HEK293T (cell line): ENCODE measurements at regions not wholly inside any gene's neighbourhood (a gene's known extent, or its start where the extent isn't known, plus 50 kb on each side); places are given as distances from the start of the nearest gene placed in this dataset.
"Not testable (repeated sequence)": the region's sequence is repeated elsewhere in the genome, so short reads cannot be mapped to it uniquely, and the experiment has no call there.

Experiments
- CTCF ChIA-PET: fragments of 350-600 bp; formaldehyde crosslinking; extraction: SDS; loops from one replicate; lab custom pipeline; 2021; ENCODE audit warnings: antibody characterized with exemption, inconsistent platforms; lab: Yijun Ruan, JAX
- POLR2A ChIA-PET: fragments of 350-600 bp; formaldehyde crosslinking; extraction: SDS; loops from one replicate; lab custom pipeline; 2020; ENCODE audit warnings: antibody characterized with exemption, inconsistent platforms; lab: Yijun Ruan, JAX
- DNase-seq: peaks from one replicate; pipeline ENCODE4 v3.0.0; 2012; ENCODE audit warnings: mixed read lengths; ENCODE audit errors: extremely low spot score
- ARNT ChIP-seq: fragments of 450-650 bp; IDR thresholded peaks from 2 replicates; pipeline ENCODE4 v1.6.1; 2017; ENCODE audit warnings: mild to moderate bottlenecking
- BHLHE40 ChIP-seq: fragments of 450-650 bp; IDR thresholded peaks from 2 replicates; pipeline ENCODE4 v1.6.1; 2016; ENCODE audit warnings: mild to moderate bottlenecking, moderate library complexity, borderline replicate concordance
- CTBP1 ChIP-seq: fragments of 450-650 bp; IDR thresholded peaks from 2 replicates; pipeline ENCODE4 v1.6.1; 2016; ENCODE audit warnings: borderline replicate concordance
- ELF4 ChIP-seq: fragments of 450-650 bp; IDR thresholded peaks from 2 replicates; pipeline ENCODE4 v1.6.1; 2017; ENCODE audit warnings: antibody characterized with exemption
- FOXA1 ChIP-seq: fragments of 450-650 bp; IDR thresholded peaks from 2 replicates; pipeline ENCODE4 v1.6.1; 2016; ENCODE audit warnings: mild to moderate bottlenecking
- FOXK2 ChIP-seq: fragments of 450-650 bp; IDR thresholded peaks from 2 replicates; pipeline ENCODE4 v1.6.1; 2016; ENCODE audit warnings: mild to moderate bottlenecking
- FOXM1 ChIP-seq: fragments of 450-650 bp; IDR thresholded peaks from 2 replicates; pipeline ENCODE4 v1.6.1; 2017; ENCODE audit warnings: mild to moderate bottlenecking, borderline replicate concordance
- HDGF ChIP-seq: fragments of 450-650 bp; IDR thresholded peaks from 2 replicates; pipeline ENCODE4 v1.6.1; 2017; ENCODE audit warnings: antibody characterized with exemption, borderline replicate concordance
- L3MBTL2 ChIP-seq: fragments of 450-650 bp; conservative IDR thresholded peaks from 2 replicates; pipeline ENCODE4 v1.6.1; 2016; ENCODE audit warnings: mild to moderate bottlenecking
- LEF1 ChIP-seq: fragments of 450-650 bp; IDR thresholded peaks from 2 replicates; pipeline ENCODE4 v1.6.1; 2017; ENCODE audit warnings: mild to moderate bottlenecking, borderline replicate concordance
- NFRKB ChIP-seq: fragments of 450-650 bp; IDR thresholded peaks from 2 replicates; pipeline ENCODE4 v1.6.1; 2016; ENCODE audit warnings: mild to moderate bottlenecking, moderate library complexity
- PKNOX1 ChIP-seq: fragments of 450-650 bp; IDR thresholded peaks from 2 replicates; pipeline ENCODE4 v1.6.1; 2016
- SP1 ChIP-seq: fragments of 450-650 bp; IDR thresholded peaks from 2 replicates; pipeline ENCODE4 v1.6.1; 2017
- SUZ12 ChIP-seq: fragments of 450-650 bp; IDR thresholded peaks from 2 replicates; pipeline ENCODE4 v1.6.1; 2016; ENCODE audit warnings: mild to moderate bottlenecking
- TARDBP ChIP-seq: fragments of 450-650 bp; IDR thresholded peaks from 2 replicates; pipeline ENCODE4 v1.6.1; 2016
- ZNF384 ChIP-seq: fragments of 450-650 bp; IDR thresholded peaks from 2 replicates; pipeline ENCODE4 v1.6.1; 2016

- TF ChIP-seq ELF4, result no peak
- TF ChIP-seq SUZ12, result no peak
- DNase-seq, result no peak
- CTCF ChIA-PET, result interaction anchor here (1.5 kb wide), 1 partner anchor 35 kb away, joined by 5 read pairs; no protein-coding TSS in a partner anchor
- POLR2A ChIA-PET, result no interaction called here
Measured at GRCh38 chr7:104956753-104957450, 57.1 kb upstream of the KMT2E start.

DNA sequence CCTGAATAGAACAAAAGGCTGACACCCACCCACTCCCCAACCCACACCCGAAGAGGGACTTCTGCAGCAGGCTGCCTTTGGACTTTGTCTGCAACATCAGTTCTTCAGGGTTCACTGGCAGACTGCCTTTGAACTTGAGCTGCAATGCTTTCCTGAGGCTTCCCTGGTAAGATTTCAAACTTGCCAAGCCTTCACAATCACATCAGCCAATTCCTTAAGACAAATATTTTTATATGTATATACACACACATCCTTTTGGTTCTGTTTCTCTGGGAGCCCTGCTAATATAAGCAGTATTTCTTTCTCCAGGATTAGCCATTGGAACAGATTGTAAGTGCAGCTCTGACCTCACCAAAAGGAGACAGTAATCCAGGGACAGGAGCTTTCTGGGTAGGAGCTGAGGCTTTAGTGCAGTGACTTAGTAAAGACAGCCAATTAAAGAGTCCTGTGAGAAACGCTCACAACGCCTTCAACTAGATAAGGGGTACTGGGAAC, 55.6 kb upstream of the KMT2E start:
- CTCF ChIA-PET, result no interaction called here
- POLR2A ChIA-PET, result no interaction called here
- no peak for TF ChIP-seq CTBP1
- no peak for TF ChIP-seq PKNOX1
- no peak for TF ChIP-seq SP1
- TF ChIP-seq HDGF, result no peak
- no peak for TF ChIP-seq BHLHE40
- no peak for TF ChIP-seq SUZ12
- TF ChIP-seq TARDBP, result no peak
- DNase-seq, result no peak

- CTCF ChIA-PET, DNase-seq, POLR2A ChIA-PET: not testable (repeated sequence)
Measured at GRCh38 chr7:104959483-104959882, 54.5 kb upstream of the KMT2E start.

GRCh38 chr7:104960741-104961448, 53.1 kb upstream of the KMT2E start:
- ChIA-PET POLR2A (no interaction called here), CTCF (interaction anchor here (1.0 kb wide), 1 partner anchor 77 kb away, joined by 3 read pairs; no protein-coding TSS in a partner anchor)
- no peak for DNase-seq
- TF ChIP-seq ZNF384, result no peak
- TF ChIP-seq L3MBTL2, result no peak
- TF ChIP-seq SP1, result no peak
- no peak for TF ChIP-seq HDGF
- TF ChIP-seq ELF4, result no peak
- no peak for TF ChIP-seq LEF1
- no peak for TF ChIP-seq CTBP1
- no peak for TF ChIP-seq FOXM1
- TF ChIP-seq FOXA1, result no peak
- no peak for TF ChIP-seq FOXK2
- TF ChIP-seq ARNT, result no peak
- no peak for TF ChIP-seq SUZ12
- no peak for TF ChIP-seq BHLHE40
- TF ChIP-seq NFRKB, result no peak
- TF ChIP-seq PKNOX1, result no peak

DNA sequence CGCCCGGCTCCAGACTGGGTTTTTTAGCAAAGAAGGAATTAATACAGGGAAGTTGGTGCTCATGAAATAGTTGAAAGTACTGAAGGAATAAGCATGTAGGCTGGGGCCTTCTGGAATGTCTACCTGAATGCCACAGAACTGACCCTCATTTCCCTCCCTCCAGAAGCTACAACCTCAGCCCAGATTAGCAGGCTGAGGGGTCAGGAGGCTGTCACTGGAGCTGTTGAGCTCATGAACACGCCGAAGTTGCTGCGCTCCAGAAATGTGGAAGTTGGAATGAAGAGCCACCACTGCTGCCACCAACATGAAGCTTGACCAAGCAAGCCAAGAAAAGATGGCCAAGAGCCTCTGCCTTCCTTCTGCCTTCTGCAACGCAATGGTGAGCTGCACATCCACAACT, 52.2 kb upstream of the KMT2E start:
- ChIA-PET CTCF (no interaction called here), POLR2A (no interaction called here)
- no peak for TF ChIP-seq ZNF384
- no peak for TF ChIP-seq FOXK2
- no peak for TF ChIP-seq FOXM1
- TF ChIP-seq TARDBP, result no peak
- no peak for TF ChIP-seq PKNOX1
- TF ChIP-seq CTBP1, result no peak
- no peak for TF ChIP-seq ARNT
- TF ChIP-seq BHLHE40, result no peak
- no peak for TF ChIP-seq HDGF
- TF ChIP-seq L3MBTL2, result no peak
- no peak for TF ChIP-seq NFRKB
- TF ChIP-seq LEF1, result no peak
- no peak for TF ChIP-seq ELF4
- TF ChIP-seq SUZ12, result no peak
- no peak for DNase-seq

DNA sequence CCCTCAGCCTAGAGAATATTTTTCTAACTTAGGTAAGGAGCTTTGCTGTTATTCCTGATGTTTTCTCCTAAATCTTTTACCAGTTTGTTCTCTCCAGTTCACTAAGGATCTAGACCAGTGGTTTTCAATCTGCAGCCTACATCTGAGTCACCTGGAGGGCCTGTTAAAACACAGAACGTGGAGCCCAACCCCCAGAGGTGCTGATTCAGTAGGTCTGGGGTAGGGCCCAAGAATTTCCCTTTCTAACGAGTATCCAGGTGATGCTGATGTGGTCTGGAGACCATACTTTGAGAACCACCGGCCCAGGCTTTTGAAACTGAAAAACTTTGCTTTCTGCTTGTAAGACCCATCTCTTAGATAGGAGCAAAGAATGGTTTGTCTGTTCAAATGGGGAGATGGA, 51.2 kb upstream of the KMT2E start:
- no peak for DNase-seq
- POLR2A ChIA-PET, result no interaction called here
- no peak for TF ChIP-seq L3MBTL2
- no peak for TF ChIP-seq ZNF384
- TF ChIP-seq PKNOX1, result no peak
- TF ChIP-seq CTBP1, result no peak
- TF ChIP-seq ARNT, result no peak
- no peak for TF ChIP-seq TARDBP
- no peak for TF ChIP-seq NFRKB
- TF ChIP-seq FOXM1, result no peak
- TF ChIP-seq ELF4, result no peak
- TF ChIP-seq LEF1, result no peak
- no peak for TF ChIP-seq FOXA1
- TF ChIP-seq FOXK2, result no peak
- TF ChIP-seq SUZ12, result no peak
- TF ChIP-seq BHLHE40, result no peak
- no peak for TF ChIP-seq SP1
- TF ChIP-seq HDGF, result no peak
- CTCF ChIA-PET, result no interaction called here
